ENCODE measurements at regions not wholly inside any gene's neighbourhood (a gene's known extent, or its start where the extent isn't known, plus 50 kb on each side); places are given as distances from the start of the nearest gene placed in this dataset.
A peak's percentile ranks its signal among the peaks of the same experiment; 100 is the strongest.
"Not testable (repeated sequence)": the region's sequence is repeated elsewhere in the genome, so short reads cannot be mapped to it uniquely, and the experiment has no call there.

- peak; percentile 16 to 62 for DNase-seq (ENCODE audit: low read depth in 2 of 2)
- H3K4me3 ChIP-seq (replicated peaks in 1 of 2; ENCODE audit: low read depth in 2 of 2, low read length in 2 of 2): no peak overlapping the region
- no peak for TF ChIP-seq CTCF (IDR thresholded peaks at IDR 0.05; ENCODE audit: low read depth, low read length)
These were observed 1255.7 kb upstream of the LRRTM3 start for GRCh38 chr10:65670087-65670486.

DNA sequence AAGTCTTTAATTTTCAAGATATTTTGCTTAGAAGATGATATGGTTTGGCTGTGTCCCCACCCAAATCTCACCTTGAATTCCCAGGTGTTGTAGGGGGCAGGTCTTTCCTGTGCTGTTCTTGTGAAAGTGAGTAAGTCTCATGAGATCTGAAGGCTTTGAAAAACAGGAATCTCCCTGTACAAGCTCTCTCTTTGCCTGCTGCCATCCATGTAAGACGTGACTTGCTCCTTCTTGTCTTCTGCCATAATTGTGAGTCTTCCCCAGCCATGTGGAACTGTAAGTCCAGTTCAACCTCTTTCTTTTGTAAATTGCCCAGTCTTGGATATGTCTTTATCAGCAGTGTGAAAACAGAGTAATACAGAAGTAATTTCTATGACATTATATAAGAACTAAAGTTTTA is 1255.2 kb upstream of the LRRTM3 start:
- peak in 1 of 2 donors; percentile 2 for DNase-seq (ENCODE audit: low read depth in 2 of 2)
- H3K4me3 ChIP-seq (replicated peaks in 1 of 2; ENCODE audit: low read depth in 2 of 2, low read length in 2 of 2): not testable (repeated sequence)

DNA sequence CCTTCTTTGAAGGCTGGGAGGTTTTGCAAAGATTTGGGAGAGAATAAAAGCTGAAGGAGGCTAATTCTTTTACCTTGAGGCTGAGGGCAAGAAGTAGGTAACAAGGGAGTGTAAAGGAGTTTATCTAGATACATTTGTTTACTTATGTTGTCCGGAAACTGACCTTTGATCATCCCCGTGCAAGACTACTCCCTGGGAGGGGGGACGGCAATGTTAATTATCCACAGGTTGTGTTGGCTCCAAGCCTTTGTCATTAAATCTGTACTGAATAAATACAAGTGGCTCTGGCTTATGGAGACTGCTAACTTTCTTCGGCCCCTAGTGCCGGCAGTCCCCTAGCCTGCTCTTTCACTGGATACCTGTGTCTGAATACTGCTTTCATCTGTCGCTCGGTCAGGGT is 1250.6 kb upstream of the LRRTM3 start:
- TF ChIP-seq CTCF (IDR thresholded peaks at IDR 0.05; ENCODE audit: low read depth, low read length): no peak
- DNase-seq (ENCODE audit: low read depth in 2 of 2): no peak
- H3K4me3 ChIP-seq (replicated peaks in 1 of 2; ENCODE audit: low read depth in 2 of 2, low read length in 2 of 2): no peak overlapping the region

GRCh38 chr10:65684896-65685295 is 1240.9 kb upstream of the LRRTM3 start:
- no peak for TF ChIP-seq CTCF (IDR thresholded peaks at IDR 0.05; ENCODE audit: low read depth, low read length)
- no peak for DNase-seq (ENCODE audit: low read depth in 2 of 2)
- H3K4me3 ChIP-seq (replicated peaks in 1 of 2; ENCODE audit: low read depth in 2 of 2, low read length in 2 of 2): no peak overlapping the region

GRCh38 chr10:65701168-65701776 is 1224.6 kb upstream of the LRRTM3 start:
- H3K4me3 ChIP-seq (replicated peaks in 1 of 2; ENCODE audit: low read depth in 2 of 2, low read length in 2 of 2): no peak overlapping the region
- no peak for DNase-seq (ENCODE audit: low read depth in 2 of 2)
- TF ChIP-seq CTCF (IDR thresholded peaks at IDR 0.05; ENCODE audit: low read depth, low read length): no peak

GRCh38 chr10:65708057-65708456 is 1217.8 kb upstream of the LRRTM3 start:
- no peak overlapping the region for H3K4me3 ChIP-seq (replicated peaks in 1 of 2; ENCODE audit: low read depth in 2 of 2, low read length in 2 of 2)
- TF ChIP-seq CTCF (IDR thresholded peaks at IDR 0.05; ENCODE audit: low read depth, low read length): no peak
- DNase-seq (ENCODE audit: low read depth in 2 of 2): no peak

DNA sequence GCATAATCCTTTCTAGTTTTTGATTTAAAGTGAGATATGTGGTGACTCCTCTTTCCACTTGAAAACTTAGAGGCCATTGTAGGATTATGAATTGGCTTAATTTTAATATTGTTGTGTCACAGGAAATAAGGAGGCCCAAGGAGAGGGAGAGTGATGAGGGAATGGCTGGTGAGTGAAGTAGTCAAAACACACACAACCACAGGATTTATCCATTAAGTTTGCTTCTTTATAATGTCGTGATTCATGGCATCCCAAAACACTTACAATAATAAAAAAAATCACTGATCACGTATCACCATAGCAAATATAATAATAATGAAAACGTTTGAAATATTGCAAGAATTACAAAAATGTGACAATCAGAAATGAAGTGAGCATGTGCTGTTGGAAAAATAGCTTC is 1215.5 kb upstream of the LRRTM3 start:
- no peak for DNase-seq (ENCODE audit: low read depth in 2 of 2)
- no peak for TF ChIP-seq CTCF (IDR thresholded peaks at IDR 0.05; ENCODE audit: low read depth, low read length)
- no peak overlapping the region for H3K4me3 ChIP-seq (replicated peaks in 1 of 2; ENCODE audit: low read depth in 2 of 2, low read length in 2 of 2)
